ENCODE measurements at regions not wholly inside any gene's neighbourhood (a gene's known extent, or its start where the extent isn't known, plus 50 kb on each side); places are given as distances from the start of the nearest gene placed in this dataset.

GRCh38 chr20:43302936-43303335 is 113.2 kb upstream of the PTPRT start:
- Histone ChIP-seq H3K27me3 (no peaks in the 10 kb centered on the region), H3K9me3 (replicated peaks in 1 of 3) (no peaks in the 10 kb centered on the region), H3K36me3 (replicated peaks in 1 of 2) (no peaks in the 10 kb centered on the region), H3K4me3 (no peak overlapping the region), H3K27ac (no peak overlapping the region), H3K4me1 (replicated peaks in 1 of 2) (no peaks in the 10 kb centered on the region)
- intact Hi-C loops (cut with DNase I): no loop called here
- 68 to 83% (median 80%) methylated on average over 4 of the region's 4 CpGs for WGBS, 4 donors
- no peak for TF ChIP-seq CTCF (IDR thresholded peaks at IDR 0.05)
- no peak for TF ChIP-seq POLR2A (IDR thresholded peaks at IDR 0.05)
- no peak for DNase-seq

GRCh38 chr20:43300901-43301300 is 111.2 kb upstream of the PTPRT start:
- intact Hi-C loops (cut with DNase I): no loop called here

GRCh38 chr20:43295781-43296180 is 106.1 kb upstream of the PTPRT start:
- intact Hi-C loops (cut with DNase I): no loop called here
- no peaks in the 10 kb centered on the region for H3K36me3 ChIP-seq (replicated peaks in 1 of 2)
- 73 to 85% (median 80%) methylated on average over 8 of the region's 8 CpGs for WGBS, 4 donors
- no peak for DNase-seq
- H3K4me3 ChIP-seq: no peak overlapping the region
- no peaks in the 10 kb centered on the region for H3K4me1 ChIP-seq (replicated peaks in 1 of 2)
- TF ChIP-seq POLR2A (IDR thresholded peaks at IDR 0.05) (no peak), CTCF (IDR thresholded peaks at IDR 0.05) (no peak)
- no peaks in the 10 kb centered on the region for H3K27me3 ChIP-seq
- H3K27ac ChIP-seq: no peak overlapping the region
- H3K9me3 ChIP-seq (replicated peaks in 1 of 3): no peaks in the 10 kb centered on the region

More at GRCh38 chr20:43300901-43301300, 111.2 kb upstream of the PTPRT start:
- 51 to 72% (median 60%) methylated on average over 2 of the region's 2 CpGs for whole genome bisulfite sequencing, 4 donors
- Histone ChIP-seq H3K4me3 (no peak overlapping the region), H3K36me3 (replicated peaks in 1 of 2) (no peaks in the 10 kb centered on the region), H3K9me3 (replicated peaks in 1 of 3) (no peaks in the 10 kb centered on the region), H3K4me1 (replicated peaks in 1 of 2) (no peaks in the 10 kb centered on the region), H3K27me3 (no peaks in the 10 kb centered on the region), H3K27ac (no peak overlapping the region)
- no peak for TF ChIP-seq POLR2A (IDR thresholded peaks at IDR 0.05)
- TF ChIP-seq CTCF (IDR thresholded peaks at IDR 0.05): no peak
- DNase-seq: no peak

GRCh38 chr20:43295263-43295662 is 105.6 kb upstream of the PTPRT start:
- Histone ChIP-seq H3K4me3 (no peak overlapping the region), H3K4me1 (replicated peaks in 1 of 2) (no peaks in the 10 kb centered on the region), H3K27me3 (no peaks in the 10 kb centered on the region), H3K9me3 (replicated peaks in 1 of 3) (no peaks in the 10 kb centered on the region), H3K27ac (no peak overlapping the region), H3K36me3 (replicated peaks in 1 of 2) (no peaks in the 10 kb centered on the region)
- 84 to 94% (median 90%) methylated on average over 7 to 9 of the region's 9 CpGs for WGBS, 4 donors
- DNase-seq: no peak
- intact Hi-C loops (cut with DNase I): no loop called here
- TF ChIP-seq POLR2A (IDR thresholded peaks at IDR 0.05): no peak
- no peak for TF ChIP-seq CTCF (IDR thresholded peaks at IDR 0.05)

Measured in adrenal gland (tissue), 9 donors.